GM19372 (cell line): ENCODE measurements at regions not wholly inside any gene's neighbourhood (a gene's known extent, or its start where the extent isn't known, plus 50 kb on each side); places are given as distances from the start of the nearest gene placed in this dataset.

Experiments
- ATAC-seq: cut with Tn5 transposase; IDR thresholded peaks from one replicate; pipeline ENCODE4 v1.9.1; 2021; ENCODE audit warnings: mild to moderate bottlenecking, low read depth, moderate library complexity; ENCODE audit not compliant: unreplicated experiment

- no peak for ATAC-seq
These were observed 561.2 kb upstream of the SLITRK1 start for GRCh38 chr13:84443463-84443862.

DNA sequence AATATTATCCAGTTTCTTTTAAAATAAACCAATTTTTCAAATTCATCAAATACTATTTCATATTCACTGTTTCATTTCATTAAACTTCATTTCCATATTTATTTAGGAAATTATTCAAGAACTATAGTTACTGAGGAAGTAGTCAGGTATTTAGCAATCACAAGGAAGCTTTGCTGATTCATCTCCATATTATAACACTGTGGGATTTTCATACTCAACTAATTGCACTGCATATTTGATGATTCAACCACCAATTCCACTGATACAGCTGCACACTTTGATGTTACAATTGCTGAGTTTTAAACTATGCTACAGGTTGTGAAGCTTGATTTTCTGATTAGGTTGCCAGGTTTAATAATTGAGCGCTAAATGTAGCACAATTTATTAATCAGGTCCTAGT, 556.8 kb upstream of the SLITRK1 start:
- ATAC-seq, result no peak

DNA sequence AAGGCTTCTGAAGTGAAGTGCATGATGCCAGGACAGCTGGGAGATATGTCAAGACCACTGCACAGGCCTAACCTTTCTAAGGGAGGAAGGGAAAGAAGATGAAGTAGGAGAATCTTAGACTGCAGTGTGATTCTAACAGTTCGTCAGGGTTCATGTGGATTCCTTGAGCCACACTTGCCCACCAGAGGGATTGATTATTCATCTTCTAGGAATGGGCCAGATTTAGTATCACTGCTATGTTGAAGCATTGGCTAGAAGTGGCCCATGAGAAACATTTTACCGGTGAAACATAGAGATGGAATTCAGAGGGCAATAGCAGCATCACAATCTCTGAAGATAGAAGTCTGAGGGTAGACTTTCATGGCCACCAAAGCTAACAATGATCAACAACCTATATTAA, 550.8 kb upstream of the SLITRK1 start:
- ATAC-seq, result no peak

GRCh38 chr13:84431646-84432045, 549.4 kb upstream of the SLITRK1 start:
- ATAC-seq, result no peak

DNA sequence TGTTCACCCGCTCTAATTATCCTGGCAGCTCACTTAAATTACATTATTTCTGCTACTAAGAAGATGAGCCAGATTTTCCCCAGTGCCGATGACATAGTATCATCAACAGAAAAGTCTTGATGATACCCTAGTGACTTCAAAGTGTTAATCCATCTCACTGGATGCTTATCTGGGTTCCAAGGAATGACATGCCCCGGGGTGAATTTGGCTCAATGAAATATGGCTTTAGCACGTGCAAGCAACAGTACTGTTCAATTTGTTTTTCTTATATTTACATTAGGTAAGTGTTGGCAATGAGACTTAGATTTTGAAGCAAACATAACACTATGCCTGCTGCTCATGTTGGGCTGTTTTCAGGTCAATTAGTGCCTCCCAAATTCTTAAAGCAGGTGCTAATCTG, 548.2 kb upstream of the SLITRK1 start:
- ATAC-seq, result no peak

- no peak for ATAC-seq
These were observed 547.7 kb upstream of the SLITRK1 start for GRCh38 chr13:84430015-84430414.

DNA sequence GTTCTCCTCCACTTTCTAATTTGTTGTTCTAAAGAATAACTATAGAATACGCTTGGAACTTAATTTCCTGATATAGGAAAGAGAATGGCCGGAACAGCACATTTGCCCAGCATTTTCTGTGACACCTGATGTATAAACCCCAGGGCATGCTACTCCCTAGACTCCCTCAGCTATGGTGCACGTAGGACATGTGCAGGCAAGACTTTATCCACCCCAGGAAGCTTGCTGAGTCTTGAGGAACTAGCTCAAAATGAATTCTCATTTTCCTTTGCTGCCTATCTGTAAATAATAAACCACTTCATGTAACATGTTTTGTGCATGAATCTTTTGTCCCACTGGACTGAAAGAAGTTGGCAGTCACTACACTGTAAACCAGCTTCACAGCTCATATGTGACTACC, 535.8 kb upstream of the SLITRK1 start:
- ATAC-seq, result no peak

DNA sequence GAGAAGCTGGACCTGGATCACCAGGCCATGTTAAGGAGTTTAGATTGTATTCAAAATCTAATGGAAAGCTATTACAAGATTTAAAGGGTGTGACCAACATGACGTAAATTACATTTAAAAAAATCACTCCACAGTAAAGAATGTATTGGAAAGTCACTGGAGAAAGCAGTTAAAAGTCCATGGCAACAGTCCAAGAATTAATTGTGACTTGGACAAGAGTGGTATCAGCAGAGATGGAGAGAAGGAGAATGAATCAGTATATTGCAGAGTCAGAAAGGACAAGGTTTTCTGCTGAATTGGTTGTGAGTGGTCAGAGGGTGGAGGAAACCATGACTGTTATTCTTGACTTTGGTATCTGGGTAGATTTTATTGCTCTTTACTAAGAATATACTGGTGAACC, 535.1 kb upstream of the SLITRK1 start:
- ATAC-seq, result no peak

- ATAC-seq, result no peak
These were observed 530.7 kb upstream of the SLITRK1 start for GRCh38 chr13:84413016-84413415.

DNA sequence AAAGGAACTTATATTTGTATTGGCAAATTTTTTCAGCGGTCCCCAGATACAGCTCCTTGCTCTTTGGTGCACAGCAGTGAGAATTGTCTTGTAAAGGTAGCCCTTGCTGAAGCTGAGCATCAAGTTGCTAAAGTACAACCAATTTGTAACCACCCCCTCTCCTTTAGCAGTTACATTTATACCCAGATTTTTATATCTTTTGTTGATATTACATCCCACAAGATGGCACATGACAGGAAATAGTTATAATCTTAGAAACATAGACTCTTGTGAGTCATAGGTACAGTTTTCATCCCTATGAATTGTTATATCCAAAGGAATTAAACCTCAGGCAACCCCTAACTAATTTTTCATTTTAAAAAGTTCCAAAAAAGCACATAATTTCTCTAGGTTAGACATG, 523.0 kb upstream of the SLITRK1 start:
- no peak for ATAC-seq

DNA sequence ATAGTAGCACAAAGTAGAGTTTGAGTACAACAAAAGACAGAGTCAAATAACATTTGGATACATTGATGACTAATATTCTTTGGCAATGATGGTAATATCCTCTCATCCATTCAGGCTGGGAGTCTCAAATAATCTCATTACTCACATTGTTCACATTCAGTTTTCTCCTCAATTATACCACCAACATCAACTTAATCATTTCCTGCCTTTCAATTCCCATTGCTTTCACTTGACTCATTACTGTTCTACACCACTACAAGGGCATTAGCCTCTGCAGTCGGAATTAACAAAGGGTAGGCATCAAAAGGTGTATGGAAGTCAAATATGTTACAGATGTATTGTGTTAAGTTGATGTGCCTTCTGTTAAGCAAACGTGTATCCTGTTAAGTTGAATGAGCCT, 518.4 kb upstream of the SLITRK1 start:
- ATAC-seq, result no peak

GRCh38 chr13:84399320-84400085, 517.2 kb upstream of the SLITRK1 start:
- no peak for ATAC-seq

DNA sequence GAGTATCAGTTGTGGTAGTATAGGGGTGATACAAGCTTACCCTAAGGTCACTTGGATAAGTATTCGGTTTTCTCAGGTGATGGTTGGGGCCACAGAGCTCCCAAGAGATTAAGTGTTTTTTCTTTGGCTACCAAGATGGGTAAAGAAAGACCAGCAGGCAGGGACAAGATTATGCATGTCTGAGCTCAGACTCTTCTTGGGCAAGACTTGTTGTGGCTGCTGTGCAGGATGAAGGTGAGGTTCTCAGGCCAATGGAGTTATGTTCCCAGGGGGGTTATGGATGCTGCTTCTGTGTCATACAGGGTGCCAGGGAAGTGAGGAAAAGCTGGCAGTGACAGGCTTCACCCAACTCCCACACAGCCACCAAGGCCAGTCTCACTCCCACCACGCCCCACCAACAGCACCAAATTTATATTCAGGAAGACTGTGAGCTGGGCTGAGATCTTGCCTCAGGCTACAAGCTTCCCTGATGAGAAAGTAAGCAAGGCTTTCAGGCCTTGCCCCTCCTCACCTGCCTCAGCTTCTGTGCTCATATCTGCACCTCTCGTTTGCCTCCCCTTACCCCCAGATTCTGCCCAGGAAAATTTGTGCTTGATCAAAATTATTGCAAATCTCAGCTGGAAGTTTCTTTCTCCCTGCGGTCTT, 511.8 kb upstream of the SLITRK1 start:
- no peak for ATAC-seq

DNA sequence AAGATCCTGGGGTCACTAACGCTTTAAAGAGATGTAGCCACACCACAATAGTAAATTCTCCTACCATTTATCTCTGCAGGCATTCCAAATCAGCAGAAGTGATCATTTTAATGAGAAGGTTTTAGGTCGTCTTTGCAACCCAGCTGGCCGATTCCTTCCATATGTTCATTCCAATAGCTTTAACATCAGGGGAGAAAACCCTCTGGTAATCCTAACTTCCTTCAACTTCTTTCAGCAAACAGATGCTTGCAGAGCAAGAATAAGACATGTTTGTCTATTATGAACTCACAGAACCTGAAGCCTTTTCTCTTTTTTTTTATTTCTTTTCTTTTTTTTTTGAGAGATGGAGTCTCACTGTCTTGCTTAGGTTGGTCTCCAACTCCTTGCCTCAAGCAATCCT, 498.6 kb upstream of the SLITRK1 start:
- no peak for ATAC-seq

DNA sequence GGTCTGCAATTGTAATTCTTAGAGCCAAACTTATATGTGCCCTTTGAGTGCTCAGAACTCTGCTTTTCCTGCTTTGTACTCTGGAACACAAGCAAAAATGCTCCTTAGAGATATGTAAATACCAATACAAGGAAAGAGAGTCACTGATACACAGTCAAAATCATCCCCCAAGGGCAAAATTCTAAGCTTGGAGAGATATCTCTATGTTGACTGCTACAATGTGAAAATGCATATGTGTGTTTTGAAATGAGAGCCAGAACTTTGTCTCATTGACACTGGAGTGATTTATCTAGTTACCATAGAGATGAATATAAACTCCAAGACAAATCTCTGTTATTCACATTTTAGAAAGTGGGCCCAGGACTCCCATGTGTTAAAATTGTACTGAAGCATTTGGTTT, 494.8 kb upstream of the SLITRK1 start:
- ATAC-seq, result no peak

- no peak for ATAC-seq
These were observed 484.2 kb upstream of the SLITRK1 start for GRCh38 chr13:84366506-84366905.

DNA sequence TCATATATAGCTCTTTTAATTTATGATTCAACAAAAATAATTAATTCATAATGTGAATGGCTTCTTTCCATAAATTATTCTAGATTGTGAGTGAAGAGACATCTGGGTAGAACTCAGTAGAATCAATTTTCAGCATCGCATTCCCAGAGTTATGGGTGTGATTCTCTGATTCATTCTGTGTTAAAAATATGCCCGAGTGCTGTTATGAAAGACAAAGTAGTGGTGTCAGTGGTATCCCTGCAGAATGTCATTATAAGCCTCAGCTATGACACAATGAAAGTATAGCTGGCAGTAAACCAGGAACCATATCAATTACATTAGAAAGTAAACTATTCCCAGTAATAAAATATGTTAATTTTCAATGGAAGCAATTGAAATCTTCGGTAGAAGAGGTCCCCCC, 480.5 kb upstream of the SLITRK1 start:
- ATAC-seq, result no peak

DNA sequence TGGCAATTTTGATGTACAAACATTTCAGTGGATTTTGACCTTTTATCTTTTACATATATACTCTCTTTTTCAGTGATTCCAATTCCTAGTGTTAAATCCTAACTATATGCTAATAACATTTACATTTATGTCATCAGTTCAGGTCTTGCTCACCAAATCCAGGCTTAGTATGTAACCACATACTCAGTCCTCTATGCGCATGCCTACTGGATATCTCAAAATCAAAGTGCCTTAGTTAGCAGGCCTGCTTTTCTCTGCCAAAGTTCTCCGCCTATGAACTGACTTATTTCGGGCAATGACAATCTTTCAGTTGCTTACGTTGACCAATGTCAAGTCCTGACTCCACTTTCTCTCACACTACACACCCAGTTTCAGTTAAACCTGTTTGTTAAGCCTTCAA, 478.5 kb upstream of the SLITRK1 start:
- ATAC-seq, result no peak

- ATAC-seq, result no peak
These were observed 476.3 kb upstream of the SLITRK1 start for GRCh38 chr13:84358601-84359000.

- no peak for ATAC-seq
These were observed 470.7 kb upstream of the SLITRK1 start for GRCh38 chr13:84352946-84353345.

GRCh38 chr13:84339456-84339855, 457.2 kb upstream of the SLITRK1 start:
- no peak for ATAC-seq

DNA sequence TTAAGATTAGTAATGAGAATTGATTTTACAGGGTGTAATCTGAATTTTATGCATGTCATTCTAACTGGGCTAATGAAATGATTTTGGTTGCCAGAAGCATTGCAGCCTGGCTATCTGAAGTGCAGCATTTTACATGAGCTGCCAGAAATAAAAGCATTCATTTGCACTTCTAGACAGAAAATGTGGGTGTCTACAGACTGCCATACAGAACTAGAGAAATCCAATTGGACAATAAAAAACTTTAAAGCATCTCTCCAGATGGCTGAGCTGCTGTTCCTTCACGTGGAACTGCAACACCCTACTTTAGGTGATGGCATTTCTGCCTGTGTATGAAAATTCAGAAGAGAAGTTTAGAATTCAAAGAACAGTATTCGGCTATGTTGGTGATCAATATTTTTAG, 450.1 kb upstream of the SLITRK1 start:
- no peak for ATAC-seq
